Kidney epithelial cell (primary cell): ENCODE measurements at regions not wholly inside any gene's neighbourhood (a gene's known extent, or its start where the extent isn't known, plus 50 kb on each side); places are given as distances from the start of the nearest gene placed in this dataset.

Experiments used
- DNase-seq: peaks from one replicate; pipeline ENCODE4 v3.0.0-alpha.2; 2010; ENCODE audit warnings: low read depth
- H3K27me3 ChIP-seq: 2 replicates; pipeline ENCODE4 v1.6.0; 2011; ENCODE audit warnings: low read length; ENCODE audit not compliant: control insufficient read depth, insufficient read depth
- H3K36me3 ChIP-seq: 2 replicates; pipeline ENCODE4 v1.5.1; 2011; ENCODE audit warnings: low read length; ENCODE audit not compliant: control insufficient read depth, insufficient read depth
- H3K4me3 ChIP-seq: 2 replicates; pipeline ENCODE4 v1.5.1; 2011; ENCODE audit warnings: low read depth, mild to moderate bottlenecking, control low read depth, low read length
- TF ChIP-seq, protein P1 (sequence below): IDR thresholded peaks from 2 replicates; pipeline ENCODE4 v1.5.1; 2011; ENCODE audit warnings: mild to moderate bottlenecking, moderate library complexity, low read length, control low read depth, inconsistent platforms; ENCODE audit not compliant: insufficient read depth, poor library complexity, severe bottlenecking

DNA sequence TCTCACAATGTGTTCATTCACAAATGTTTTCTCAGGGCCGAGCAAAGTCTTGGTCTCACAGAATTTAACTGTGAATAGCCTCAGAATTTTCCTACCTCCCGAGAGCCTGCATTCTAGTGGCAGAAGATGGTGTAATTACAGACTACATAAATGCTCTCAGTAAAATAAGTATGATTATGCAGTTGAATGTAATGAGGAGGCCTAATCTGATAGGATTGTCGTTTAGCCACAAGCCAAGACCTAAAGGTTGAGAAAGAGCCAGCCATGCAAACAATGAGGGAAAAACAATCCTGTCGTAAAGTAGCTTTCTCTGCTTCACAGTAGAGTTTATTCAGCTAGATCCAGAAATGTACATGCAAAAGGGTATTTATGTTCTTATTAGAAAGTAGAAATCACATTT lies 607.8 kb upstream of the B3GALT2 start:
- no peak for DNase-seq
- Histone ChIP-seq H3K4me3 (no peak overlapping the region), H3K27me3 (no peaks in the 10 kb centered on the region), H3K36me3 (no peaks in the 10 kb centered on the region)
- TF ChIP-seq, protein P1, sequence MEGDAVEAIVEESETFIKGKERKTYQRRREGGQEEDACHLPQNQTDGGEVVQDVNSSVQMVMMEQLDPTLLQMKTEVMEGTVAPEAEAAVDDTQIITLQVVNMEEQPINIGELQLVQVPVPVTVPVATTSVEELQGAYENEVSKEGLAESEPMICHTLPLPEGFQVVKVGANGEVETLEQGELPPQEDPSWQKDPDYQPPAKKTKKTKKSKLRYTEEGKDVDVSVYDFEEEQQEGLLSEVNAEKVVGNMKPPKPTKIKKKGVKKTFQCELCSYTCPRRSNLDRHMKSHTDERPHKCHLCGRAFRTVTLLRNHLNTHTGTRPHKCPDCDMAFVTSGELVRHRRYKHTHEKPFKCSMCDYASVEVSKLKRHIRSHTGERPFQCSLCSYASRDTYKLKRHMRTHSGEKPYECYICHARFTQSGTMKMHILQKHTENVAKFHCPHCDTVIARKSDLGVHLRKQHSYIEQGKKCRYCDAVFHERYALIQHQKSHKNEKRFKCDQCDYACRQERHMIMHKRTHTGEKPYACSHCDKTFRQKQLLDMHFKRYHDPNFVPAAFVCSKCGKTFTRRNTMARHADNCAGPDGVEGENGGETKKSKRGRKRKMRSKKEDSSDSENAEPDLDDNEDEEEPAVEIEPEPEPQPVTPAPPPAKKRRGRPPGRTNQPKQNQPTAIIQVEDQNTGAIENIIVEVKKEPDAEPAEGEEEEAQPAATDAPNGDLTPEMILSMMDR = no peak

DNA sequence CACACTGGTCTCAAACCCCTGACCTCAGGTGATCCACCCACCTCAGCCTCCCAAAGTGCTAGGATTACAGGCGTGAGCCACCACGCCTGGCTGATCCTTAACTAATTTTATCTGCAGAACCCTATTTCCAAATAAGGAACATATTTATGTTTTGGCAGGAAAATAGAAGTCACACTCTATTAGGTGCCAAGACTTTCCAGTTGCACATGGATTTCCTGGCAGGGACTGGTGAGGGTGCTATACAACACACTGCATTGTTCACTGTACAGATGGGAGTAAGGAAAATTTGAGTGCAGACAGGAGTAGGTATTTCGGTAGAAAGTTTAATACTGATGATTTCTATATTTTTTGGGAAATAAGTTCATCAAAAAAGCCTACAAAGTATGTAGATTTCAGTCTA lies 605.3 kb upstream of the B3GALT2 start:
- Histone ChIP-seq H3K4me3 (no peak overlapping the region), H3K36me3 (no peaks in the 10 kb centered on the region), H3K27me3 (no peaks in the 10 kb centered on the region)
- DNase-seq = no peak
- TF ChIP-seq, protein P1 = no peak

DNA sequence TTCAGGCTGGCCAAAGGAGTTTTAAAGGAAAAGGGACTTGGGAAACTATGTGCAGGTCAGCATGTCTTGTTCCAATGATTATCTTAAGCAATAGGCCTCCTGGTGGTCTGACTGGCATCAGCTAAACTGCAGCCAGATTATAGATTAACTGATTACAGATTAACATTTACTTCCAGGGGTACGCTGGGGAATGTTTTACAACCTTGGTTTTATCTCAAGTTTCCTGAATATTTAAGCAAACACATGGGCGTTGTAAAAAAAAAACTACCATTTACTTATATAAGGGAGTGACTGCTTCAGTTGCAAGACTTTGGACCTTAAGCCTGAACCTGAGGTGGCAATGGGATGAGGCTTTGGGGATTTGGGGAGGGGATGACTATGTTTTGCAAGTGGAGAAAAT lies 600.6 kb upstream of the B3GALT2 start:
- no peak for DNase-seq
- Histone ChIP-seq H3K4me3 (no peak overlapping the region), H3K27me3 (no peaks in the 10 kb centered on the region), H3K36me3 (no peaks in the 10 kb centered on the region)
- TF ChIP-seq, protein P1 = no peak

DNA sequence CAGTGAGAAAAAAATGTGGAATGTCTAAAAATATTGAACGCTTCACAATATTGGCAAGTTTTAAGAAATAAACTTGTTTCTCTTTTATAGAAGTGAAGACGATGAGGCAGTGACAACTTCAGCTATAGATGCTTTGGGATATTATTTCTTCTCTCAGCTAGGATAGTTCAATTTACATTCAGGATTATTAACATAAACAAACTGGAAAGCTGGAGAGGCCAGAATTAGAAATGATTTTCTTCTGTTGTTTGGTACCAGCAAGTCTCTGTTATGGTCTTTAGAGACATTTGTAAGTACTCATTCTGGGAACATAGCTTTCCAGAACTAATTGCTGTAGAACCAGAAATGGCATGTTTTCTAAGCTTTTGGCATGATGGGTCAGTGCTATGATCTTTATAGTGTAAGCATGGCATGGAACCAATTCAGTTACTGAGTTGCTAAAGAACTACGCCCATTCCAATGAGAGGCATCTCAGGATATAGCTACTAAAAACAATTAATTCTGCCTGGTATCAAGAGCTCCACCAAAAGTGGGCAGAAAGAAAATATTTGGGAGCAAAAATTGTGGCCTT lies 599.5 kb upstream of the B3GALT2 start:
- no peak overlapping the region for H3K4me3 ChIP-seq
- no peaks in the 10 kb centered on the region for H3K27me3 ChIP-seq
- H3K36me3 ChIP-seq = no peaks in the 10 kb centered on the region
- DNase-seq = no peak
- TF ChIP-seq, protein P1 = no peak

DNA sequence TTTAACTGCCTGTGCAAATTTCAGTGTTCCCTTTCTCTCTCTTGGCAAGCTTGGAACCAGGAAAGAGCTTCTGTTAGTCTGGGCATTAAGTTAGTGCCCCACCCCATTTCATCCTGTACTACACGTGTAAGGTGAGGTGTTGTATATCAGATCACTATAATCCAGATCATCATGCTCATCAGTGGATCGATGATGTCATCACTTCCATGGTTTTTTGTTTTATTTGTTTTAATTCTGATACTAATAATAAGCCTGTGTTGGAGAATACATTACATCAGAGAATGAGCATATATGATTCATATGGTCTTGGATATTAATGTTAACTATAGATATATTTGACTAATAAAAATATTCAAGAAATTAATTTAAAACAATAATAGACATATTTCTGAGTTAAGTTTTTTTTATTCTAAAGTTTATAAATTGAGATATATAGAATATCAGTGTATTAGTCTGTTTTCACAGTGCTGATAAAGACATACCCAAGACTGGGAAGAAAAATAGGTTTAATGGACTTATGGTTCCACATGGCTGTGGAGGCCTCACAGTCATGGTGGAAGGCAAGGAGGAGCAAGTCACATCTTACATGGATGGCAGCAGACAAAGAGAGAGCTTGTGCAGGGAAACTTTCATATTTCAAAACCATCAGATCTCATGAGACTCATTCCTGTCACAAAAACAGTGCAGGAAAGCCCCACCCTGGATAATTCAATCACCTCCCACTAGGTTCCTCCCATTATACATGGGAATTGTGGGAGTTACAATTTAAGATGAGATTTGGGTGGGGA lies 588.3 kb upstream of the B3GALT2 start:
- TF ChIP-seq, protein P1 = no peak
- DNase-seq = no peak
- no peak overlapping the region for H3K4me3 ChIP-seq
- no peaks in the 10 kb centered on the region for H3K27me3 ChIP-seq
- H3K36me3 ChIP-seq = no peaks in the 10 kb centered on the region
